HG03135 (cell line): ENCODE measurements at regions not wholly inside any gene's neighbourhood (a gene's known extent, or its start where the extent isn't known, plus 50 kb on each side); places are given as distances from the start of the nearest gene placed in this dataset.
"Not testable (repeated sequence)": the region's sequence is repeated elsewhere in the genome, so short reads cannot be mapped to it uniquely, and the experiment has no call there.

Experiments
- ATAC-seq: cut with Tn5 transposase; IDR thresholded peaks from one replicate; pipeline ENCODE4 v1.9.1; 2021; ENCODE audit warnings: mild to moderate bottlenecking, moderate library complexity; ENCODE audit not compliant: unreplicated experiment

- no peak for ATAC-seq
These were observed 137.9 kb upstream of the PARD3B start for GRCh38 chr2:204407204-204408014.

DNA sequence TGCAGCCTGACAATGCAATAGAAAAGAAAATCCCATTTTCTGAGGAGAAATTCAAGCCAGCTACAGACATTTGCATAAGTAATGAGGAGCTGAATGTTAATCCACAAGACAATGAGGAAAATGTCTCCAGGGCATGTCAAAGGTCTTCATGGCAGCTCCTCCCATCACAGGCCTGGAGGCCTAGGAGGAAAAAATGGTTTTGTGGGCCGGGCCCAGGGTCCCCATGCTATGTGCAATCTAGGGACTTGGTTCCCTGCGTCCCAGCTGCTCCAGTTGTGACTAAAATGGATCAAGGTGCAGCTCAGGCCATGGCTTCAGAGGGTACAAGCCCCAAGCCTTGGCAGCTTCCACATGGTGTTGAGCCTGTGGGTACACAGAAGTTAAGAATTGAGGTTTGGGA, 132.5 kb upstream of the PARD3B start:
- ATAC-seq = not testable (repeated sequence)

GRCh38 chr2:204415406-204416181, 129.7 kb upstream of the PARD3B start:
- no peak for ATAC-seq

DNA sequence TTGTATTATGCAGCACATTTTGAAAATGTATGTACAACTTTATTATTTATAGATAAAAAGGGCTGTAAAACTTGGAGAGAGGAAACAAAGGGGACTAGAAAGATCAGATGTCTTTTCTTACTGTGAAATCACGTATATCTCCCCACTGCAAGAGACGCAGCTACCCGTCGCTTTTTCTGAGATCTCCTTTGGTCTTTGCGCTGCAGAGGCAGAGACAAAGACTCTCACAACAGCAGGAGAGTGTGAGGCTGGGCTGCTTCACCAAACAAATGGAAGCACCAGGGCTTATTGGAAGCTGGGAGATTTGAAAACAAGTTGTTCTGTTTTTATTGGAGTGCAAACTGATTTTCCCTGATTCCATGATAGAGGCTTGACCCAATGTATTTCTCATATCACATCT, 129.0 kb upstream of the PARD3B start:
- no peak for ATAC-seq

- ATAC-seq = no peak
These were observed 119.5 kb upstream of the PARD3B start for GRCh38 chr2:204425821-204426220.

DNA sequence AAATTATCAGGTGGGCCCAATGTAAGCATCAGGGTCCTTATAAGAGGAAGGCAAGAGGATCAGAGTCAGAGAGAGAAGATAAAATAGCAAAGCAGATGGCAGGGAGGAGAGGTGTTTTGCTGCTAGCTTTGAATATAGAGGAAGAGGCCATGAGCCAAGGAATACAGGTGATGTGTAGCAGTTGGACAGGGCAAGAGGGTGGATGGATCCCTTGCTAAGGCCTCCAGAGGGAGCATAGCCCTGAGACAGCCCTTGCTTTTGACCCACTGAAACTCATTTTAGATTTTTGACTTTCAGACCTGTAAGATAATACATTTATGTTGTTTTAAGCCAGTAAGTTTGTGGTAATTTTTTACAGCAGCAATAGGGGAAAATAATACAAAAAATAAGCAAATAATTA, 116.6 kb upstream of the PARD3B start:
- ATAC-seq = no peak

GRCh38 chr2:204431529-204431928, 113.7 kb upstream of the PARD3B start:
- ATAC-seq = no peak

- no peak for ATAC-seq
These were observed 113.1 kb upstream of the PARD3B start for GRCh38 chr2:204432196-204432595.

DNA sequence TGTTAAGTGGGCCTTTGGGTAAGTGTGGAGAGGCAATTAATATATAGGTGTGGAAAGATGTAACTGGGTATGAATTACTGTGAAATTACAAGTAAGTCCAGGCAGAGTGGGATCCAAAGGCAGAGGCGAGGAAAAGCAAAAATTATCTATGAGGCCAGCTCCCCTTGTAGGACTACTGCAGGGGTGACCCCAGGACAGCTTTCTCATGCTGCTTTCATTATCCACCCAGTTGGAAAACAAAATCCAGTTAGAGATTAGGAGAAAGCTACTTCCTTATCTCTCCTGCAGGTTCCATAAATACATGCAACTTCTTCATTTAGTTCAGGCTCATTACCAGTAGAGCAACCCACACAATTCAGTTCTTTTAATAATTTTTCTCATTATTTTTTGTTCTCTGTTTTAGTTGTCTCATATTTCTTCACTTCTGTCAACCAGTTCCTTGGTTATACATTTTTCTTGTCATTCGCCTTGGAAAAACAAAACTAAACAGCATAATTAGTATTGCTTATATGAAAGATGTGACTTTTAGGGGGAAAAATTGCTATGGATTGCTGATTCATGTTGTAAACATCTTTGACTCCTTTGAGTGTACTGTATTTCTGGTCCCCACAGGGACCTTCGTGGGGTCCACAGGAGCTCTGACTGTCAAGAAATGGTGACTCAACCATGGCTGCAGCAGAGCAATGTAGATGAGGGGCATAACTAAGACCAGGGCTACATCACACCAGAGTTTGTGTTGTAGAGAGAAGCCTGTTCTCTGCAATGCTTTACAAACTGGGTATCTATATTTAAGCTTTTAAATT, 110.4 kb upstream of the PARD3B start:
- no peak for ATAC-seq

GRCh38 chr2:204436230-204436629, 109.0 kb upstream of the PARD3B start:
- no peak for ATAC-seq

DNA sequence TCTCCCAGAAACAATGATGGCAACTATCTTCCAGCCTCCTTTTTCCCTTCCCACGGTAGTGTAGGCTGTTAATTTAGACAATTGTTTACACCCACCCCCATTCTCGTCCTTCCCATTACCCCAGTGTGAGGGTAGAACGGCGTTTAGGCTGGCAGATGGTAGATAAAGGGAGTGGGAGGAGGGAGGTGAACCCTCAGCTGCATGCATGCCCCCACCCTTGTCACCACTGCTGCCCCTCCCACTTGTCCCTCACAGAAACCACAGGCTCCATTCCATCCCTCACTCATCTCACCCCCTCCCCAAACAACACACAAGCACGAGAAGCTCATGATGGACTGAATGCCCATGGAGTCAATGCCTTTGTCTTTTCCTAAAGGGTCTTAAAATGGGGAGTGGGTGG, 107.9 kb upstream of the PARD3B start:
- no peak for ATAC-seq

DNA sequence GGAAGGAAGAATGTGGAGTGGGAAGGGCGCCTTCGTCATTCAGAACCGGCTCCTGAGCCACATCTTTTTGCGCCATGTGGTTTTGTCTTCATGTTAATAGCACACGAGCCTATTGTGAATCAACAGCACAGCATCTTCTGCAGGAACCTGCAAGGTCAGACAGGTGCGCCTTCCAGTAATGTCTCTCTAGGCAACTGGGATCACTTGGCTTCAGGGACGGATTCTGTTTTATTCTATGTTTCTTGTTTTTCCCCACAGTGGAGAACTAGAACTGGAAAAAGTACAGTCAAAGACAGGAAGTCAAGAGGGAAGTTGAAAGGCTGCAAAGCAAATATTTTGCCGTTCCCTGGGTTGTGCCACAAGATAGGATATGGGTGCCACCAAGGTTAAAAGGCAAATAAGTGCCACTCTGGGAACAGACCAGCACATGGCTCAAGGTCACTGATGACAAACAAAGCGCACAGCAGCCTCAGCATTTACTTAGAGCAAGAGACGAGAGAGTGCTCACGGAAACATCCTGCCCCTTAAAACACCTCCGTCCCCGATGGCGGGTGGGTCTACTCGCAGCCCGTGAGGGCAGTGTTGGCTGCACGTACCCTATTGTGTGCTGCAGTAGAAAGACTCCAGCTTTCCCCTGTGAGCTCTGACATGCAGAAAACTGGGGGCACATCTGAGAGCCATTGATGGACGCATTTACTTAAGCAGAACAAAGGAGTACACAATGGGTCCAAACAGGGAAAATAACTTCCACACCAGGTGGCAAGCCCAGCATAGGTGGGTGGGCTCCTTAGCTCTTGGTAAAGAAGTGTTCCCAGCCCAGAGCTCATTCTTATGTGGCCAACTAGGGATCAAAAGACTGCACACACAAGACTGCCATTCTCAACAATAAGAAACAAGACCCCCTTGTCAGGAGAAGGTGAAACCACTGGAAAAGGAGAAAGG, 107.2 kb upstream of the PARD3B start:
- ATAC-seq = no peak

- no peak for ATAC-seq
These were observed 104.0 kb upstream of the PARD3B start for GRCh38 chr2:204441316-204441715.

DNA sequence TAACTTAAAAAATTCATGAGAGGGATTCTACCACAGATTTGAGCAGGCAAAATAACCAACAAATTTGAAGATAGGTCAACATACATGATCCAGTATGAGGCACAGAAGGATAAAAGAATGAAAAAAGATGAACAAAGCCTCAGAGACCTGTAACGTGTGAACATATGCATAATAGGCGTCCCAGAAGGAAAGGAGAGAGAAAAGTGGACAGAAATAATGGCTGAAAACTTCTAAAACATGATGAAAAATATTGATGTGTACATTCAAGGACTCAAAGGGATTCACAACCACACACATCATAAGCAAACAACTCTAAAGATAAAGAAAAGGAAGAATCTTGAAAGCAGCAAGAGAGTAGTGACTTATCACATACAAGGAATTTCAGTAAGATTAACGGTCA, 100.1 kb upstream of the PARD3B start:
- no peak for ATAC-seq

GRCh38 chr2:204447722-204448121, 97.6 kb upstream of the PARD3B start:
- ATAC-seq = no peak

GRCh38 chr2:204449977-204450376, 95.3 kb upstream of the PARD3B start:
- ATAC-seq = no peak

DNA sequence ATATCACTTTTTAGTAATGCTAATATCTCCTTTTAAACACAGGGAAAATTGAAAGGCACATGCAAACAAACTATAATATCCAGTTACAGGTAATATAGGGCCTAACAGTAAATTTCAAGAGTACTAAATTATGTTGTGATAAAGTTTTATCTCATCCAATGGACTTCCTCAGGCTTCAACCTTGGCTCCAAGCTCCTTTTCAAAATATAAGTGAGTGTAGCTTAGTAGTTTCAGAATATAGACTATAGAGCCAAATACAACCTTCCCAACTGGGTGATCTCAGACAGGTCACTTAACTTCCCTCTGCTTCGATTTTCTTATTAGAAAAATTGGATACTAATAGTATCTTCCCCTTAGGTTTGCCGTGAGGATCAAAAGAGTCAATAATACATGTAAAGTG, 93.5 kb upstream of the PARD3B start:
- ATAC-seq = no peak

GRCh38 chr2:204452464-204453023, 92.7 kb upstream of the PARD3B start:
- no peak for ATAC-seq

GRCh38 chr2:204453730-204454167, 91.5 kb upstream of the PARD3B start:
- ATAC-seq = no peak
